SK-N-MC (cell line): ENCODE measurements at regions not wholly inside any gene's neighbourhood (a gene's known extent, or its start where the extent isn't known, plus 50 kb on each side); places are given as distances from the start of the nearest gene placed in this dataset.

Experiments used
- EZH2 ChIP-seq: fragments of 200-600 bp; sonication (generic); IDR thresholded peaks from one replicate; pipeline ENCODE4 v1.6.1; 2017; ENCODE audit warnings: antibody characterized with exemption
- FOXP2 ChIP-seq: optimal IDR thresholded peaks from 2 replicates; pipeline ENCODE3; 2011; ENCODE audit warnings: mild to moderate bottlenecking, moderate library complexity; ENCODE audit not compliant: insufficient read depth; ENCODE audit errors: extremely low read length, control extremely low read depth
- POLR2AphosphoS5 ChIP-seq: IDR thresholded peaks from 2 replicates; pipeline ENCODE4 v1.6.1; 2012; ENCODE audit warnings: mild to moderate bottlenecking, low read depth, low read length, borderline replicate concordance

DNA sequence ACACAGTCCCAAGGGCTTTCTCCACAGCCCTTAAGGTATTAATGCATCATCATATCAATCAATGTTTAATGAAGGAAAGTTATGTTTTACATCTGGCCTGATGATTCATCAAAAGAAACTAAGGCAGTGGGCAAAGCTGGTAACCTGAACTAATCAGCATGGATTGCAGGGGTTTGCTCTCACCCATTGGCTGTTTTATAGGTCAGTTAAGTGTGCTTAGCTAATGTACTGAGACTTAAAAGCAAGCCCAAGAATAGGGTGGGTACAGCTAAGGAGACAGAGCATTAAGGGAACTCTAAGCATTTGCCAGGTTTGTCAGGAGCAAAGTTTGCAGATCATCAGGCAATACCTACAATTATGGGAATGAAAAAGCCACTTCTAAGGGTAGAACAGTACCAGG lies 1247.6 kb downstream of the CDH8 start:
- no peak for TF ChIP-seq EZH2
- no peak for TF ChIP-seq FOXP2
- no peak for TF ChIP-seq POLR2AphosphoS5
